Neural progenitor cell (in vitro differentiated cells): ENCODE measurements at regions not wholly inside any gene's neighbourhood (a gene's known extent, or its start where the extent isn't known, plus 50 kb on each side); places are given as distances from the start of the nearest gene placed in this dataset.

Experiments
- DNase-seq: peaks from one replicate; pipeline ENCODE4 v3.0.0-alpha.2; 2016; ENCODE audit warnings: low spot score
- H2AFZ ChIP-seq: fragments of 200-600 bp; sonication (generic); replicated peaks from 2 replicates; pipeline ENCODE4 v1.6.1; 2016; ENCODE audit warnings: antibody characterized with exemption
- H3F3A ChIP-seq: fragments of 200-600 bp; sonication (generic); 2 replicates; pipeline ENCODE4 v1.6.1; 2016; ENCODE audit warnings: antibody characterized with exemption, low read depth
- H3K27ac ChIP-seq: fragments of 200-600 bp; sonication (generic); 2 replicates; pipeline ENCODE4 v1.5.1; 2016; ENCODE audit warnings: mild to moderate bottlenecking
- H3K27me3 ChIP-seq: fragments of 200-600 bp; sonication (generic); 2 replicates; pipeline ENCODE4 v1.6.1; 2016; ENCODE audit warnings: mild to moderate bottlenecking, moderate library complexity
- H3K36me3 ChIP-seq: fragments of 200-600 bp; sonication (generic); 2 replicates; pipeline ENCODE4 v1.5.1; 2016
- H3K4me1 ChIP-seq: fragments of 200-600 bp; sonication (generic); 2 replicates; pipeline ENCODE4 v1.6.1; 2016; ENCODE audit warnings: mixed run types
- H3K4me2 ChIP-seq: fragments of 200-600 bp; sonication (generic); 2 replicates; pipeline ENCODE4 v1.6.1; 2016
- H3K4me3 ChIP-seq: fragments of 200-600 bp; sonication (generic); 2 replicates; pipeline ENCODE4 v1.5.1; 2016
- H3K79me2 ChIP-seq: fragments of 200-600 bp; sonication (generic); 2 replicates; pipeline ENCODE4 v1.6.1; 2016; ENCODE audit warnings: low read depth
- H3K9ac ChIP-seq: fragments of 200-600 bp; sonication (generic); 2 replicates; pipeline ENCODE4 v1.6.1; 2016
- H3K9me3 ChIP-seq: fragments of 200-600 bp; sonication (generic); 2 replicates; pipeline ENCODE4 v1.5.1; 2016; ENCODE audit warnings: low read depth
- H4K20me1 ChIP-seq: fragments of 200-600 bp; sonication (generic); 2 replicates; pipeline ENCODE4 v1.6.1; 2016; ENCODE audit warnings: low read depth
- H3K27ac Mint-ChIP-seq: 3 replicates; pipeline ENCODE4 v1.8.0; 2021; ENCODE audit warnings: mixed read lengths
- H3K27me3 Mint-ChIP-seq: 2 replicates; pipeline ENCODE4 v1.8.0; 2022; ENCODE audit warnings: low read depth, mild to moderate bottlenecking, inconsistent platforms, moderate library complexity, mixed read lengths; ENCODE audit not compliant: insufficient read depth
- H3K36me3 Mint-ChIP-seq: 3 replicates; pipeline ENCODE4 v1.8.0; 2021; ENCODE audit warnings: mixed read lengths
- H3K4me1 Mint-ChIP-seq: 3 replicates; pipeline ENCODE4 v1.8.0; 2021; ENCODE audit warnings: mixed read lengths
- H3K4me3 Mint-ChIP-seq: 3 replicates; pipeline ENCODE4 v1.8.0; 2021; ENCODE audit warnings: mild to moderate bottlenecking, moderate library complexity, mixed read lengths
- H3K9me3 Mint-ChIP-seq: 3 replicates; pipeline ENCODE4 v1.8.0; 2020; ENCODE audit warnings: mixed read lengths
- CTCF ChIP-seq: fragments of 200-600 bp; sonication (generic); IDR thresholded peaks from 2 replicates; pipeline ENCODE4 v1.5.1; 2017; ENCODE audit warnings: antibody characterized with exemption, mild to moderate bottlenecking
- EZH2 ChIP-seq: fragments of 200-600 bp; sonication (generic); IDR thresholded peaks from 2 replicates; pipeline ENCODE4 v1.6.1; 2017; ENCODE audit warnings: antibody characterized with exemption, mild to moderate bottlenecking, moderate library complexity
- EZH2phosphoT487 ChIP-seq: fragments of 200-600 bp; sonication (generic); IDR thresholded peaks from 2 replicates; pipeline ENCODE4 v1.6.1; 2017; ENCODE audit warnings: antibody characterized with exemption

GRCh38 chr5:81908044-81908443, 63.8 kb upstream of the ATG10 start:
- no peak overlapping the region for H3K9ac ChIP-seq
- peak overlapping the region; percentile 1 for H2AFZ ChIP-seq
- no peak overlapping the region for H3K4me2 ChIP-seq
- H3K9me3 Mint-ChIP-seq: no peaks in the 10 kb centered on the region
- no peaks in the 10 kb centered on the region for H3K79me2 ChIP-seq
- no peaks in the 10 kb centered on the region for H3K36me3 Mint-ChIP-seq
- no peaks in the 10 kb centered on the region for H3K9me3 ChIP-seq
- no peak overlapping the region for H3K4me3 ChIP-seq
- H3K27me3 ChIP-seq: no peaks in the 10 kb centered on the region
- H3F3A ChIP-seq: no peaks in the 10 kb centered on the region
- TF ChIP-seq CTCF (no peak), EZH2phosphoT487 (no peak), EZH2 (no peak)
- H3K4me3 Mint-ChIP-seq: no peak overlapping the region
- no peaks in the 10 kb centered on the region for H3K36me3 ChIP-seq
- no peak overlapping the region for H3K27ac ChIP-seq
- H3K27me3 Mint-ChIP-seq: peaks cover 2% of the 10 kb centered on the region
- no peak overlapping the region for H3K27ac Mint-ChIP-seq
- no peaks in the 10 kb centered on the region for H3K4me1 ChIP-seq
- DNase-seq: no peak
- H4K20me1 ChIP-seq: no peaks in the 10 kb centered on the region
- peaks cover 12% of the 10 kb centered on the region for H3K4me1 Mint-ChIP-seq

- TF ChIP-seq EZH2 (no peak), EZH2phosphoT487 (no peak)
- peak overlapping the region; percentile 42 for H3K27ac Mint-ChIP-seq
- Histone ChIP-seq H3K79me2 (no peaks in the 10 kb centered on the region), H3K4me2 (no peak overlapping the region), H3K27ac (no peak overlapping the region), H3K9me3 (no peaks in the 10 kb centered on the region), H3F3A (no peaks in the 10 kb centered on the region), H4K20me1 (no peaks in the 10 kb centered on the region), H3K27me3 (no peaks in the 10 kb centered on the region), H3K36me3 (no peaks in the 10 kb centered on the region), H3K4me1 (no peaks in the 10 kb centered on the region), H3K4me3 (no peak overlapping the region), H2AFZ (peak overlapping the region; percentile 79), H3K9ac (no peak overlapping the region)
- no peaks in the 10 kb centered on the region for H3K9me3 Mint-ChIP-seq
- H3K4me1 Mint-ChIP-seq: peaks cover 12% of the 10 kb centered on the region
- H3K4me3 Mint-ChIP-seq: no peak overlapping the region
- H3K36me3 Mint-ChIP-seq: no peaks in the 10 kb centered on the region
- H3K27me3 Mint-ChIP-seq: peaks cover 2% of the 10 kb centered on the region
- no peak for DNase-seq
Observed at GRCh38 chr5:81907012-81907635, 64.7 kb upstream of the ATG10 start.

- Mint-ChIP-seq H3K36me3 (no peaks in the 10 kb centered on the region), H3K4me1 (peaks cover 12% of the 10 kb centered on the region), H3K27me3 (peaks cover 2% of the 10 kb centered on the region), H3K4me3 (no peak overlapping the region), H3K27ac (no peak overlapping the region), H3K9me3 (peaks cover 6% of the 10 kb centered on the region)
- Histone ChIP-seq H4K20me1 (no peaks in the 10 kb centered on the region), H3F3A (no peaks in the 10 kb centered on the region), H3K79me2 (no peaks in the 10 kb centered on the region), H2AFZ (no peak overlapping the region), H3K4me1 (no peaks in the 10 kb centered on the region), H3K4me3 (no peak overlapping the region), H3K36me3 (no peaks in the 10 kb centered on the region), H3K9ac (no peak overlapping the region), H3K9me3 (no peaks in the 10 kb centered on the region), H3K27me3 (no peaks in the 10 kb centered on the region), H3K27ac (no peak overlapping the region), H3K4me2 (no peak overlapping the region)
- no peak for TF ChIP-seq CTCF
- TF ChIP-seq EZH2phosphoT487: no peak
- TF ChIP-seq EZH2: no peak
- no peak for DNase-seq
Observed at GRCh38 chr5:81906086-81906485, 65.7 kb upstream of the ATG10 start.

GRCh38 chr5:81904861-81905260, 67.0 kb upstream of the ATG10 start:
- Mint-ChIP-seq H3K4me3 (no peak overlapping the region), H3K4me1 (peaks cover 12% of the 10 kb centered on the region), H3K27me3 (peaks cover 2% of the 10 kb centered on the region), H3K36me3 (no peaks in the 10 kb centered on the region), H3K27ac (no peak overlapping the region), H3K9me3 (peaks cover 8% of the 10 kb centered on the region)
- Histone ChIP-seq H3K9ac (no peak overlapping the region), H3F3A (no peaks in the 10 kb centered on the region), H3K27me3 (no peaks in the 10 kb centered on the region), H3K27ac (no peak overlapping the region), H3K9me3 (no peaks in the 10 kb centered on the region), H3K4me1 (no peaks in the 10 kb centered on the region), H3K4me2 (no peak overlapping the region), H3K79me2 (no peaks in the 10 kb centered on the region), H3K36me3 (no peaks in the 10 kb centered on the region), H2AFZ (no peak overlapping the region), H4K20me1 (no peaks in the 10 kb centered on the region), H3K4me3 (no peak overlapping the region)
- no peak for TF ChIP-seq EZH2
- TF ChIP-seq CTCF: no peak
- no peak for TF ChIP-seq EZH2phosphoT487
- DNase-seq: no peak
